Activated CD8-positive, alpha-beta memory T cell treated with anti-CD3 and anti-CD28 coated beads for 1 hour (primary cell): ENCODE measurements at regions not wholly inside any gene's neighbourhood (a gene's known extent, or its start where the extent isn't known, plus 50 kb on each side); places are given as distances from the start of the nearest gene placed in this dataset.

Source experiments
- DNase-seq, 2 donors: peaks; one replicate each; pipeline ENCODE4 v3.0.0-alpha.2; 2020; ENCODE audit warnings: low read depth in 1 of 2; ENCODE audit errors: extremely low read depth in 1 of 2

GRCh38 chr1:228968891-228969606 lies 233.8 kb downstream of the RHOU start:
- no peak for DNase-seq

GRCh38 chr1:228969953-228970800 lies 234.9 kb downstream of the RHOU start:
- no peak for DNase-seq

- no peak for DNase-seq
Observed at GRCh38 chr1:228972576-228972975, 237.3 kb downstream of the RHOU start.

DNA sequence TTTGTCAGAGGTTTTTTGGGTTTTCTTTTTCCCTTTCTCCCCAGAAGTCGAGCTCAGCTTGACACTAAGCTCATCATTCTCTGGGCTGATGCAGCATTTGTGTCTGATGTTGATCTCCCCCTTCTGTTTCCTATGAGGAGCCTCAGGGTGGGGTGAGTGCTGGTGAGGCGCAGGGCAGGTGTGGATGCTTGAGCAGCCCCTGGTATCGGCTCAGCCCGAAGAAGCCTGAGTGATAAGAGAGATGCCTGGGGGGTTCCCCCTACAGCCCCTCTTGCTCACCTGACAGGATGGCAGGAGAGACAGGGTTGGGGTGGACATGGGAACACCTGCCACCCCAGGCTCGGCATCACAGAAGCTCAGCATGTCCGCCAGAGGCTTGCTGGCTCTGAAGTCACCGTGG lies 239.0 kb downstream of the RHOU start:
- no peak for DNase-seq

DNA sequence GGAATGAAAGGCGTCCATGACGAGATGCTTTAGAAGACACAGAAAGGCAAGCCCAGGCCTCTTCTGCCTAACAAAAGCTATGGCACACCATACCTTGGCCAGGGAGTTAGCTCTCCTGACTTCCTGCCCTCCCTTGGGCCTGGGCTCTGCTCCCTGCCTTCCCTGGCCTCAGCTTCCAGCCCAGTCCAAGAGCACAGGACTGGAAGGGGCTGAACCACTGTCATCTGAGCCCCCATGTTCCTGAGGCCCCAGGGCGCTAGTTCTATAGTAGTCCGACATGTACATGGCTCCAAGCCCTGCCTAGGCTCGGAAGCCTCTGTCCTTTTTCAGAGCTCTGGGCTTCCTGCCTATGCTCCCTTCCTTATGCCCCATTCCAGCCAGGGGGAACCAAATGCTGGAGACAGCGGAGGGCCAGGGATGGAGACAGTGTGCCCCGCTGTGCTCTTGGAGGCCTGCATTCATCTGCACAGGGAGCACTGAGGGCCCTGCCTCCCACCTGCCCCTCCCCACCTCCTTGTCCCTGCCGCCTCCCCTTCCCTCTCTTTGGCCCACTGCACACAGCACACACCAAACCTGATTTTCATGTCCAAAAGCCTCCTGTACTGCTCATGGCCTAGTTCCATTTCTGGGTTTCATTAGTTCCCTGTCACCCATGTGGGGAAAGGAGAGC lies 240.1 kb downstream of the RHOU start:
- DNase-seq: no peak

GRCh38 chr1:228976316-228976715 lies 241.0 kb downstream of the RHOU start:
- DNase-seq: no peak

- no peak for DNase-seq
Observed at GRCh38 chr1:228977307-228977706, 242.0 kb downstream of the RHOU start.

DNA sequence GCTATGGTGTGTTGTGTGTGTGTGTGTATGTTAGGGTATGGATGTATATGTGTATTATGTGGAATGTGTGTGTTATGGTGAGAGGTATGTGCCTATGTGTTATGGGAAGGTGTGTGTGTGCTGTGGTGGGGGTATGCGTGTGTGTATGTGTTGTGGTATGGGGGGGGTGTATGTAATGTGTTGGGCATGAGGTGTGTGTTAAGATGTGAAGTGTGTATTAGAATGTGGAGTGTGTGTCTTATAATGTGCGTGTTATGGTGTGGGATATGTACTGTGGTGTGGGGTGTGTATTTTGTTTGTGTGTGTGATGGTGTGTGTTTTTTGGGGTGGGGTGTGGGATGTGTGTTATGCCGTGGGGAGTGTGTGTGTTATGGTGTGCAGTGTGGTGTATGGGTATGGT lies 242.5 kb downstream of the RHOU start:
- no peak for DNase-seq

GRCh38 chr1:228978484-228979324 lies 243.4 kb downstream of the RHOU start:
- DNase-seq: no peak

DNA sequence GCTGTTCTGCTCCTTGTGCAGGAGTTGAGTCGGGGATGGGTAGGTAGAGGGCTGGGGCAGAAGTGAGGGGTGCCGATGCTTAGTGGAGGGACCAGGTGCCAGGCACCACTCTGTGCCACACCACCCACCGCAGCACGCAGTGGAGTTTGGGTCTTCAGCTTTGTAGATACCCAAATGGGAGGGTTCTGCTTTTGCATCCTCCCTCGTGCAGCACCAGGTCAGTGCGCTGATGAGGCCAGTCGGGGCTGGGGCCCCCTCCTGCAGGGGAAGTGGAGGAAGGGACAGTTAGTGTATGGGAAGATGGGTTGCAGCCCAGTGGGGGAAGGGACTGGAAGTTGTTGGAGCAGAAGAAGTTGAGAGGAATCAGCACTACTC lies 244.0 kb downstream of the RHOU start:
- no peak for DNase-seq

GRCh38 chr1:228979774-228980173 lies 244.5 kb downstream of the RHOU start:
- no peak for DNase-seq

- DNase-seq: no peak
Observed at GRCh38 chr1:228980232-228980937, 245.1 kb downstream of the RHOU start.

DNA sequence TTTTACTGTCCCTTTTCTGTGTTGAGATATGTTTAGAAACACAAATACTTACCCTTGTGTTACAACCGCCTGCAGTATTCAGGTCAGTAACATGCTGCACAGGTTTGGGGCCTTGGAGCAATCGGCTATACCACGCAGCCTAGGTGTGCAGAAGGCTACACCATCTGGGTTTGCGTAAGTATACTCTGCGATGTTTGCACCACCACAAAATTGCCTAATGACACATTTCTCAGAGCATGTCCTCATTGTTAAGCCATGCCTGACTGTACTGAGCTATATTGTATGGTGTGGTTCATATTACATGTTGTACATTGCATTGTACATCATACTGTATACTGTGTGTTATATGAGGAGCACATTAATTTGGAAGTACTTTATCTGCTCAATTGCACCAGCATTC lies 247.4 kb downstream of the RHOU start:
- DNase-seq: no peak

- DNase-seq: no peak
Observed at GRCh38 chr1:228983231-228983660, 248.0 kb downstream of the RHOU start.

- DNase-seq: no peak
Observed at GRCh38 chr1:228983661-228984060, 248.4 kb downstream of the RHOU start.

DNA sequence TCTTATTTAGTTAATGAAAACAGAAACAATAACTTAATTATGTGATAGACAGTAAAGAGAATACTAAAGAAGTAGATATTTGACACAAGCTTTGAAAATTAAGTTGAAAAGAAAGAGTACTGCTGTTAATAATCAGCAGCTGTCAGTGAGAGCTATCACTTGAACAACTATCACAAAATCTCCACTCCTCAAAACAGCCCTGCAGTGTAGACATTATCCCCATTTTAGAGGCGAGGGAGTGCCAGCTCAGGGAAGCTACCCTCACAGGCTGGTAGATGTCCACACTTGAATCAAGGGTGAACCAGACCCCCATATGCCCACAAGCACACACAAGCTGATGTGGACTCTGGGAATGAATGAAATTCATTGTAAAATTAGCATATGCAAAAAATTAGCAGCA lies 248.8 kb downstream of the RHOU start:
- DNase-seq: no peak

GRCh38 chr1:228984646-228985631 lies 249.7 kb downstream of the RHOU start:
- DNase-seq: no peak

DNA sequence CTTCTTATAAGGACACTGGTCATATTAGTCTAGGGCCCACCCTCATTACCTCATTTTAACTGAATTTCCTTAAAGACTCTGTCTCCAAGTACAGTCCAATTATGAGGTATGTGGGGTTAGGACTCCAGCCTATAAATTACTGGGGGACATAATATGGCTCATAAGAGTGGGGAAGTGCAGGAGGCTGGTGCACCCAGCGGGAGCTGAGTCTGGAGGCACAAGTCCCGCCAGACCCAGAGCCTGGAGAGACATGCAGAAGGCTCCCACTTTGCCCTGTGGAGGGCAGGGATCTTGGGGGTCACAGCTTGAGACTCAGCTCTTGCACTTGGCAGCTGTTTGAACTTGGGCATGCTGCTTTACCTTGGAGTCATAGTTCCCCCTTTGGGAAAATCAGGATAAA lies 250.4 kb downstream of the RHOU start:
- no peak for DNase-seq
